ENCODE measurements at regions not wholly inside any gene's neighbourhood (a gene's known extent, or its start where the extent isn't known, plus 50 kb on each side); places are given as distances from the start of the nearest gene placed in this dataset.

DNA sequence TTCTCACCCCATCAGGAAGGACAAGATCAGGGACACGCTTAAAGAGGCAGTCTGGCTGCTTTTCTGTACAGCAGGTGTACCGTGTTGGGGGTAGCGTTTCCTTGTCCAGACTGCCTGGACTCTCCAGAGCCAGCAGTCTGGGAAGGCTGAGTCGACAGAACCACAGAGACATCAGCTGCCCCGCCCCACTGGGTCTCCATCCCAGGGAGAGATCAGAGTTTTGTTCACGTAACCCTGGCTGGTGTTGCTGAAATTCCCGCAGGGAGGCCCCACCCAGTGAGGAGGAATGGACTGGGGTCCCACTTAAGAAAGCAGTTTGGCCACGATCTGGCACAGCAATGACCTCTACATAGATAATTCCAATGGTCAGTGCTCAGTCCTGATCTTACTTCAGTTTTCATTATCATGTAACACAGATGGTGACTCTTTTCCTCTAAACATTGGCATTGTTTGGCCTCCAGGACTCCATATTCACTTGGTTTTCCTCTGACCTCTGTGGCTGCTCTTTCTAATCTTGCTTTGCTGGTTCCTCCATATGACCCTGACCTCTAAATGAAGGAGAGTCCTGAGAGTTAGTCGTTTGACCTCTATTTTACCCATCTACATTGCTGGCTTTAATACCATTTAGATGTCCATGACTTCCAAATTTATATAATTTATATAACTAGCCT, 89.6 kb upstream of the LRRC55 start:
- Histone ChIP-seq H3K4me3 (no peak overlapping the region), H3K4me1 (no peaks in the 10 kb centered on the region), H3K36me3 (no peaks in the 10 kb centered on the region), H3K9me3 (no peaks in the 10 kb centered on the region), H3K27me3 (no peaks in the 10 kb centered on the region), H3K27ac (no peak overlapping the region)
- TF ChIP-seq POLR2A (IDR thresholded peaks at IDR 0.05) (no peak), POLR2AphosphoS5 (IDR thresholded peaks at IDR 0.05; ENCODE audit: insufficient read depth in 1 of 2, low read depth in 1 of 2) (no peak)
- TF ChIP-seq, protein P1, sequence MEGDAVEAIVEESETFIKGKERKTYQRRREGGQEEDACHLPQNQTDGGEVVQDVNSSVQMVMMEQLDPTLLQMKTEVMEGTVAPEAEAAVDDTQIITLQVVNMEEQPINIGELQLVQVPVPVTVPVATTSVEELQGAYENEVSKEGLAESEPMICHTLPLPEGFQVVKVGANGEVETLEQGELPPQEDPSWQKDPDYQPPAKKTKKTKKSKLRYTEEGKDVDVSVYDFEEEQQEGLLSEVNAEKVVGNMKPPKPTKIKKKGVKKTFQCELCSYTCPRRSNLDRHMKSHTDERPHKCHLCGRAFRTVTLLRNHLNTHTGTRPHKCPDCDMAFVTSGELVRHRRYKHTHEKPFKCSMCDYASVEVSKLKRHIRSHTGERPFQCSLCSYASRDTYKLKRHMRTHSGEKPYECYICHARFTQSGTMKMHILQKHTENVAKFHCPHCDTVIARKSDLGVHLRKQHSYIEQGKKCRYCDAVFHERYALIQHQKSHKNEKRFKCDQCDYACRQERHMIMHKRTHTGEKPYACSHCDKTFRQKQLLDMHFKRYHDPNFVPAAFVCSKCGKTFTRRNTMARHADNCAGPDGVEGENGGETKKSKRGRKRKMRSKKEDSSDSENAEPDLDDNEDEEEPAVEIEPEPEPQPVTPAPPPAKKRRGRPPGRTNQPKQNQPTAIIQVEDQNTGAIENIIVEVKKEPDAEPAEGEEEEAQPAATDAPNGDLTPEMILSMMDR (IDR thresholded peaks at IDR 0.05), result no peak
- intact Hi-C loops (cut with DNase I), result no loop called here
- DNase-seq (ENCODE audit: extremely low spot score in 2 of 2), result no peak

DNA sequence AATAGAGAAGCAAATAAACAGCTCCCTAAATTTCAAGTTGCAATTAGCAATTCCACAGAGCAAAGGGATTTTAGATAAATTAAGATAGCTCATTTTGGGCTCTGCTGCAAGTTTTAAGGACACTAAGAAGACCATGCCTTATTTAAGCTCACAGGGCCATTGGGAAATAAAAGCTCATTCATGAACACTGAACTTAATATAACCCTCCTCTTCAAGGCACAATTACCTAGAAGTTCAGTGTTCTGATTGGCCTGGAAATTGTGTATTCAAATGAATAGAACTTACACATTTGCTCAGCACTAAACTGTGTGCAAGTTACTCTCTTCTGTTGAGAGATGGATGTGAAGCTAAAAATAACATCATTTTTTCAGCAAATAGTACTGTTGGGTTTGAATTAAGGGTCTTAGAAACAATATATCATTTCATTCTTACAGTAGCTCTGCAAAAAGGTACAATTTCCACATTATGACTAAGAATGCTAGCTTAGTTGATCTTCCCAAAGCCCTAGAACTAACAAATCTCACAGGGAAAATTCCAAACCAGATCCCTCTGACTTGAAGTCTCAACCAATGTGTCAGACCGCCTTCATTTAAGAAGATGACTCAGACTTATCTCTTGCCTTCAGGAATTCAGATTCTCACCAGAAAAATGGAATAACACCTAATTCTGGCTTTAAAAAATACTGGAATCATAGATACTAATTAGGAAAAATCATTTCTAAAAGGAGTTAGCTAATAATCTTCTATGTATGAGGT, 87.4 kb upstream of the LRRC55 start:
- H3K9me3 ChIP-seq, result no peaks in the 10 kb centered on the region
- intact Hi-C loops (cut with DNase I), result no loop called here
- TF ChIP-seq, protein P1 (IDR thresholded peaks at IDR 0.05), result no peak
- TF ChIP-seq POLR2A (IDR thresholded peaks at IDR 0.05) (no peak), POLR2AphosphoS5 (IDR thresholded peaks at IDR 0.05; ENCODE audit: insufficient read depth in 1 of 2, low read depth in 1 of 2) (no peak)

DNA sequence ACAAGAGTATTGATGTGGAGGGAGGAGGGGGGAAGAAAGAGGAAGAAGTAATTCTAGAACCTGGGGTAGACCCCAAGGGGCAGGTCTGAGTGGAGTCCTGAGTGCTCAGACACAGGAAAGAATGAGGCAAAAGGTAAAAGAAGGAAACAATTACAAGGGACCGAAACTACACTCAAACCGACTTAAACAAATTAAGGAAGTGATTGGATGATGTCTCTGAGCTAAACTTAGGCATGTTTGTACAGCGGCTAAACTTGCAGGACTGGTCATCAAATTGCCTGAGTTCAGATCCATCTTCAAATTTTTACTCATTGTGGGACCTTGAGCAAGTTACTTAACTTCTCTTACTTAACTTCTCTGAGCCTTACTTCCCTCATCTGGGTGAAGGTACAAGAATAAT, 86.3 kb upstream of the LRRC55 start:
- Histone ChIP-seq H3K9me3 (no peaks in the 10 kb centered on the region), H3K27me3 (no peaks in the 10 kb centered on the region), H3K27ac (no peak overlapping the region), H3K36me3 (no peaks in the 10 kb centered on the region), H3K4me1 (no peaks in the 10 kb centered on the region), H3K4me3 (no peak overlapping the region)
- no peak for DNase-seq (ENCODE audit: extremely low spot score in 2 of 2)
- intact Hi-C loops (cut with DNase I), result no loop called here
- TF ChIP-seq POLR2A (IDR thresholded peaks at IDR 0.05) (no peak), POLR2AphosphoS5 (IDR thresholded peaks at IDR 0.05; ENCODE audit: insufficient read depth in 1 of 2, low read depth in 1 of 2) (no peak)
- TF ChIP-seq, protein P1 (IDR thresholded peaks at IDR 0.05), result no peak

More for the DNA sequence above, 87.4 kb upstream of the LRRC55 start:
- Histone ChIP-seq H3K27ac (no peak overlapping the region), H3K4me3 (no peak overlapping the region), H3K36me3 (no peaks in the 10 kb centered on the region), H3K27me3 (no peaks in the 10 kb centered on the region), H3K4me1 (no peaks in the 10 kb centered on the region)
- no peak for DNase-seq (ENCODE audit: extremely low spot score in 2 of 2)

- Histone ChIP-seq H3K27me3 (no peaks in the 10 kb centered on the region), H3K36me3 (no peaks in the 10 kb centered on the region), H3K4me1 (peaks cover 3% of the 10 kb centered on the region), H3K9me3 (no peaks in the 10 kb centered on the region), H3K27ac (no peak overlapping the region), H3K4me3 (no peak overlapping the region)
- TF ChIP-seq, protein P1 (IDR thresholded peaks at IDR 0.05), result no peak
- no peak for TF ChIP-seq POLR2A (IDR thresholded peaks at IDR 0.05)
- TF ChIP-seq POLR2AphosphoS5 (IDR thresholded peaks at IDR 0.05; ENCODE audit: insufficient read depth in 1 of 2, low read depth in 1 of 2), result no peak
- intact Hi-C loops (cut with DNase I), result no loop called here
- DNase-seq (ENCODE audit: extremely low spot score in 2 of 2), result no peak
These were observed 85.9 kb upstream of the LRRC55 start for GRCh38 chr11:57095896-57096295.

- Histone ChIP-seq H3K36me3 (no peaks in the 10 kb centered on the region), H3K4me3 (no peak overlapping the region), H3K9me3 (no peaks in the 10 kb centered on the region), H3K27me3 (no peaks in the 10 kb centered on the region), H3K27ac (no peak overlapping the region), H3K4me1 (peaks cover 8% of the 10 kb centered on the region)
- TF ChIP-seq POLR2A (IDR thresholded peaks at IDR 0.05) (no peak), POLR2AphosphoS5 (IDR thresholded peaks at IDR 0.05; ENCODE audit: insufficient read depth in 1 of 2, low read depth in 1 of 2) (no peak)
- TF ChIP-seq, protein P1 (IDR thresholded peaks at IDR 0.05), result no peak
- intact Hi-C loops (cut with DNase I), result no loop called here
- no peak for DNase-seq (ENCODE audit: extremely low spot score in 2 of 2)
These were observed 84.6 kb upstream of the LRRC55 start for GRCh38 chr11:57097149-57097548.
